AG09309 (cell line): ENCODE measurements at regions not wholly inside any gene's neighbourhood (a gene's known extent, or its start where the extent isn't known, plus 50 kb on each side); places are given as distances from the start of the nearest gene placed in this dataset.

Experiments used
- DNase-seq: peaks from one replicate; pipeline ENCODE4 v3.0.0-alpha.2; 2010; ENCODE audit warnings: low read depth
- H3K4me3 ChIP-seq: 2 replicates; pipeline ENCODE4 v1.5.1; 2011; ENCODE audit warnings: mild to moderate bottlenecking, low read depth, low read length, moderate library complexity; ENCODE audit not compliant: control insufficient read depth
- TF ChIP-seq, protein P1 (sequence below): IDR thresholded peaks from 2 replicates; pipeline ENCODE4 v1.5.1; 2011; ENCODE audit warnings: mild to moderate bottlenecking, low read depth, low read length, inconsistent platforms; ENCODE audit not compliant: insufficient read depth, control insufficient read depth; ENCODE audit errors: missing control alignments

DNA sequence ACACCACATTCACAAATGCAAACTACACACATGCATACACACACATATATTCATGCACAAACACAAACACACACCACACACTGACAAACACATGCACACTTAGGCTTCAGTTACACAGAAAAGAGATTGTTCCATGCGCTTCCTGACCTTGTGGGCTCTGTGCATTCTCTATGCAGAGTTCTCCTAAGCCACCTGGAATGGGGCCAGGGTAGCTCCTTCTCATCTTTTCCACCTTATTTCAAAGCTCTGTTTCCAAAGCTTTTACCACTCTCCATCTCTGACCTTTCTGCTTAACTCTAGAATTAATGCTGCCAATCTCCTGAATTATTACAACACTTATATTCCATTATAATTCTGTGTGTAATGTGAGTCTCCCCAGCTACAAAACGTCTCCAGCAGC, 522.3 kb upstream of the MYT1L start:
- no peak overlapping the region for H3K4me3 ChIP-seq
- TF ChIP-seq, protein P1, sequence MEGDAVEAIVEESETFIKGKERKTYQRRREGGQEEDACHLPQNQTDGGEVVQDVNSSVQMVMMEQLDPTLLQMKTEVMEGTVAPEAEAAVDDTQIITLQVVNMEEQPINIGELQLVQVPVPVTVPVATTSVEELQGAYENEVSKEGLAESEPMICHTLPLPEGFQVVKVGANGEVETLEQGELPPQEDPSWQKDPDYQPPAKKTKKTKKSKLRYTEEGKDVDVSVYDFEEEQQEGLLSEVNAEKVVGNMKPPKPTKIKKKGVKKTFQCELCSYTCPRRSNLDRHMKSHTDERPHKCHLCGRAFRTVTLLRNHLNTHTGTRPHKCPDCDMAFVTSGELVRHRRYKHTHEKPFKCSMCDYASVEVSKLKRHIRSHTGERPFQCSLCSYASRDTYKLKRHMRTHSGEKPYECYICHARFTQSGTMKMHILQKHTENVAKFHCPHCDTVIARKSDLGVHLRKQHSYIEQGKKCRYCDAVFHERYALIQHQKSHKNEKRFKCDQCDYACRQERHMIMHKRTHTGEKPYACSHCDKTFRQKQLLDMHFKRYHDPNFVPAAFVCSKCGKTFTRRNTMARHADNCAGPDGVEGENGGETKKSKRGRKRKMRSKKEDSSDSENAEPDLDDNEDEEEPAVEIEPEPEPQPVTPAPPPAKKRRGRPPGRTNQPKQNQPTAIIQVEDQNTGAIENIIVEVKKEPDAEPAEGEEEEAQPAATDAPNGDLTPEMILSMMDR = no peak
- no peak for DNase-seq

DNA sequence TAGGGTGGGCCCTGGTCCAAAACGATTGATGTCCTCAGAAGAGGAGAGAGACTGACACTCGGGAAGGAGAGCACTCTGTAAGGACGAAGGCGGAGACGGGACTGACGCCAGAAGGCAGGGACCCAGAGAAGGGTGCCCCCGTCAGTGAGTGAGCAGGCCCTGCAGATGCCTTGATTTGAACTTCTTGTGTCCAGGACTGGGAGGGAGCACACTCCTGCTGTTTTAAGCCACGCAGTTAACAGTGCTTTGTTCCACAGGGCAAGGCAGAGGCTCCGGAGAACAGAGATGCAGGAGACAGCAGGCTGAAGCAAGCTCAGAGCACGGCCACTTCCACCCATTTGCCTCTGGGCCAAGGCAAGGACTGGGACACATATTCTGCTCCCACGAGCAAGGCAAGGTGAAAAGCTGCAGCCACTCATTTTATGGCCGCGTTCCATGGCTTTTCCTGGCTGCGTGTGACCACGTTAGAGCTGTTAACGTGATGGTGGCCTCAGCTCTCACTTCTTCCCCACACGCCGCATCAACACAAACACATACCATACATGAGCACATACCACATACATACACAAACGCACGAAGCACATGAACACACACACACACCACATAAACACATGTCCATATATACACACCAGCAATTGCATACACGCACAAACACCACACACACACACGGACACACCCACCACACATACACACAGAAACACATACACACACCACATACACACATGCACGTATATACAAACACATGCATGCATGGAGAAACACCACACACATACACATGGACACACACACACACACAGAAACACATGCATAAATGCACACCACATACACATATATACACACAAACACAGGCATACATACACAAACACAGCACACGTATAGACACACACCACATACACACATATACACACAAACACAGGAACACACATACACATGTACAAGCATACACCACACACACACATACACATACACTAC, 521.0 kb upstream of the MYT1L start:
- no peak for DNase-seq
- TF ChIP-seq, protein P1 = no peak
- no peak overlapping the region for H3K4me3 ChIP-seq

GRCh38 chr2:2851316-2851715, 520.2 kb upstream of the MYT1L start:
- no peak overlapping the region for H3K4me3 ChIP-seq
- TF ChIP-seq, protein P1 = no peak
- no peak for DNase-seq

- TF ChIP-seq, protein P1 = no peak
- H3K4me3 ChIP-seq = no peak overlapping the region
- no peak for DNase-seq
Observed at GRCh38 chr2:2850859-2851258, 519.8 kb upstream of the MYT1L start.

- no peak overlapping the region for H3K4me3 ChIP-seq
- TF ChIP-seq, protein P1 = no peak
- no peak for DNase-seq
Observed at GRCh38 chr2:2850218-2850755, 519.2 kb upstream of the MYT1L start.

DNA sequence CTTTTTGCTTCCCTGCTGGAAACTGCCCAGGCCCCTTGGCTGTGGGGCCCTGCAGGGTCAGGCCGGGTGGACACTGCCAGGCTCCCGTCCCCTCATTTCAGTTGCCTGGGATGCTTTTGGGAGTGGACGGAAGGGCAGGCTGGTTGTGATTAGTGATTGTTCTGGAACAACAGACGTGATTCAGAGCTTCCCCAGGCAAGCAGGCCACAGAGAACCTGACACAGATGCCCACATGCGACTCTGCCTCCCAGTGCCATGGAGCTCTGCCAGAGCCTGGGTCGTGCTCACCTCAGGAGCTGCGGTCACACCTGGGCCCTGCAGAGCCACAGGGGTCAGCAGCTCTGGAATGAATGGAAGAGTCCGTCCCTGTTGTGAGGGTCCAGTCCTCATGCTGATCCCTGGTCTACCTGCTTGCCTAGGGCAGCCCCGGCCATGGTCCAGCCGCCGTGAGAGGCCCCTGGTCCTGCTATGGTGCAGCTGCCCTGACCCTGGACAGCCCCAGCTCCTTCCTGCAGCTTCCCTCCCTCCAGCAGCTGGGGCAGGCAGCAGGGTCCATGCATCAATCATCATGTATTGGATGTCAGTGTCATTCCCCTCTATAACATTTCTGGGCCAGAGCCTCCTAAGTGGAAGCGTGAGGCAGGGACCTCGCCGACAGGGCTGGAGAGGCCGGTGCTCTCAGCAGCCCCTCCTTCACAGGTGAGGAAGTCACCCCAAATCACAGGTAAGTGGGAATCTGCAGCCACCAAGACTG, 518.6 kb upstream of the MYT1L start:
- H3K4me3 ChIP-seq = no peak overlapping the region
- DNase-seq = no peak
- TF ChIP-seq, protein P1 = no peak
